Posterior cingulate gyrus (tissue), 11 donors: ENCODE measurements at regions not wholly inside any gene's neighbourhood (a gene's known extent, or its start where the extent isn't known, plus 50 kb on each side); places are given as distances from the start of the nearest gene placed in this dataset.
"Not testable (repeated sequence)": the region's sequence is repeated elsewhere in the genome, so short reads cannot be mapped to it uniquely, and the experiment has no call there.

Experiments used
- DNase-seq, 10 donors: peaks; one replicate each; pipeline versions ENCODE4 v3.0.0 to v3.0.0-alpha.2; 2020 to 2021; ENCODE audit warnings: mixed read lengths in 3 of 10
- intact Hi-C: fragments of 100-400 bp; cut with DNase I; formaldehyde crosslinking; loops from one replicate; pipeline ENCODE4 v1.15.1; 2023

DNA sequence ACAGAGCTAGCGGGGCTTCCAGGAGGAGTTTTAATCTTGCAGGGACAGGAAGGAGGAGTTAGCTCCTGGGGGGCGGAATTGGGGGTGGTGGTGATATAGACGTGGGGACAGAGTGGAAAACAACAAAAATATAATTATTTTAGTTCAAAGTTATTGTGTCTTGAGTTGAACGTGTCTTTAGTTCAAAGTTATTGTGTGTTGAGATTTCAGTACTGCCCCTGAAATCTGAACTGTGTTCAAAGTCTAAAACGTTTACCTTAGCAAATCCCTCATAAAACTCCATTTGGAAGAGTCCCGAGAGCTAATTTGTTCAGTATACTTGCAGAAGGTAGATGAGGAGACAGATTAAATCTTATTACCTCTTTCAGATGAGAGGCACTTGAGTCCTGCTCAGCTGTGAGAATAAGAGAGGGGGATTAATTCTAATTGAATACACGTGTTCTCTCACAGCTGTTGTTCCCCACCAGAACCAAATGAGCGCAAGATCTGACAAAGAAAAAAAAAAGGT, 132.4 kb upstream of the ALDH3B2 start:
- intact Hi-C loops = loop anchor here (5.0 kb wide), 1 partner anchor 179 kb away; the partner anchor contains the start of gene NUDT8
- DNase-seq = not testable (repeated sequence)

DNA sequence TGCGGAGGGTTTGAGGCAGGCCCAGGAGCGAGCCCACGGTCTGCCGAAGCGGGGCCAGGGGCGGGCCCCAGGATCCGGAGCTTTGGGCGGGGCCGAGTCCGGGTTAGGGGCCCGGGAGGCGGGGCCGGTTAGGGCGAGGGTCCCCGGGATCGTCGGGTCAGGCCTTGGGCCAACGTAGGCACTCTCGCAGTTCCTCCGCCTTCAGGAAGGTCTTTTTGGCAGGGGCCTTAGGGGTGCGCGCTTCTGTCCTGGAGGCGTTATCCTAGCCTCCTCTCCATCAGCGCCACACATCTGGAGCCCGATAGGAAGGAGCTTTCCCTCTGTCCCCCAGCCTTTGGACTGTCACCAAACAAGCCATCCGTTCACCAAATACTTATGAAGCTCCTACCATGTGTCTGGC, 131.8 kb upstream of the ALDH3B2 start:
- peak in 3 of 10 donors; percentile 35 to 80 (median 73) for DNase-seq
- intact Hi-C loops = loop anchor here (5.0 kb wide), 1 partner anchor 179 kb away; the partner anchor contains the start of gene NUDT8

DNA sequence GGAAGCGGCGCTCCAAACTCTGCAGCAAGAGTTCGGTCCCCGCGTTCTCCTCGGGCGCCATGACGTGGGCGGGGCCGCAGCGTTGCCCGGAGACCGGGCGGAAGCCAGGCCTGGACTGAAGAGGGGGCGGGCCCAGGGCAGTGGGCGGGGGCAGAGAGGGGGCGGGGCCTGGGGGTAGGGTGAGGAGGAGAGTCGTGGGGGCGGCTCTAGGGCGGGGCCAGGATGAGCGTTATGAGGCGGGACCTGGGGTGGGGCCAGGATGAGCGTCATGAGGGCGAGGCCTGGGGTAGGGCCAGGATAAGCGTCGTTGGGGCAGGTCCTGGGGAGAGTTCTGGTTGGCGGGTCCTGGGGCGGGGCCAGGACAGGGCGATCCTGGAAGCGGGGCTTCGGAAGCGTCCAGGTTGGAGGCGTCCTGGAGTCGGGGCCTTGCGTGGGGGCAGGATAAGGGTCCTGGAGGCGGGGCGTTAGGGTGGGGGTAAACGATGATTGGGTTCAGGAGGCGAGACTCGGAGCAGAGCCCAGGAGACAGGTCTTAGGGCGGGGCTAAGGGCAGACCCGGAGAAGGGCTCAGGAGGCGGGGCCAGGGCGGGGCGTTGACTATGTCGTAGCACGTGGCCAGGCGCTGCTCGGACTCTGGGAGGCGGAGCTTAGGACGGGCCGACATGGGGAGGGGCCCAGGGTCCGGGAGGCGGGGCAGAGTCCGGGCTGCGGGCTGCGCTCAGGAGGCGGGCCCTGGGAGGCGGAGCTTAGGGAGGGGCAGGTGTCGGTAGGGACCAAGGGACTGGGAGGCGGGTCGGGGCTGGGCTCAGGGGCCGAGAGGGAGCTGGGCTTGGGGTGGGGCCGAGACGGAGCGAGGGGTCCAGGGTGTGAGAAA, 131.1 kb upstream of the ALDH3B2 start:
- DNase-seq = peak; percentile 97 to 100 (median 98)
- intact Hi-C loops = loop anchor here (5.0 kb wide), 1 partner anchor 178 kb away; the partner anchor contains the start of gene NUDT8

DNA sequence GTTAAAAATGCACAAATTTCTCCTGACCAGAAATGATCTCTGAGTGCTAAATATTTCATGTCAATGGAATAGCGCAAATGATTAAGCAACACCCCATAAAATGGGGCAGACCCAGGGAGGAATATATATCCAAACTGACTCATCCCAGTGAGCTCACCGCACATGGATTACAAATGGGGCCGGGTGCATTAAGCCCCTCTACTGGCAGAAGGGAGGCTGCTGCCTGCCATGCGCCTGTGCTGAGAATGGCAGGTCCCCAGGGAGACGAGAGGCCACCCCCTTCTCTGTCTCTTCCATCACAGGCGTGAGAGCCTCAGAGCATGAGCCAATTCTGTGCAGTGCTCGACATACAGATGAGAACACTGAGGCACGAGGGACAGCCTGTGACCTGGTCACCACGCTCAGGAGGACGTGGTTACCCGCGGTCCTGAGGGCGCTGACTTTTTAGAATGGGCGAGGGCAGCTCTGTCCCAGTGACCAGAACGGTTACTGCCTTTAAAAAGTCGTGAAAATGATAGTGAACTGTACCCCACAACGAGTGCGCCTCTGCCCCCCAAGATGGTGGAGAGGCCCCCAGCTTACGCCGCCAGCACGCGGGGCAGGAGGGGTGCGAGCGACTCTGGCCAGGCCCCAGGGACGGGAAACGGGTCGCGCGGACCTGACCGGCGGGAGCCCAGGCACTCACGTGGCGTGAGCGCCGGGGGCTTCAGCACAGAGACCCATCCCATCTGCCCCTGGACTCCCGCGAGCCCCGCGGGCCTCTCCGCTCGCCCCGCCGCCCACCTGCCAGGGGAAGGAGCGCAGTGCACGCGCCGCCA, 130.2 kb upstream of the ALDH3B2 start:
- intact Hi-C loops = loop anchor here (5.0 kb wide), 1 partner anchor 177 kb away; the partner anchor contains the start of gene NUDT8

DNA sequence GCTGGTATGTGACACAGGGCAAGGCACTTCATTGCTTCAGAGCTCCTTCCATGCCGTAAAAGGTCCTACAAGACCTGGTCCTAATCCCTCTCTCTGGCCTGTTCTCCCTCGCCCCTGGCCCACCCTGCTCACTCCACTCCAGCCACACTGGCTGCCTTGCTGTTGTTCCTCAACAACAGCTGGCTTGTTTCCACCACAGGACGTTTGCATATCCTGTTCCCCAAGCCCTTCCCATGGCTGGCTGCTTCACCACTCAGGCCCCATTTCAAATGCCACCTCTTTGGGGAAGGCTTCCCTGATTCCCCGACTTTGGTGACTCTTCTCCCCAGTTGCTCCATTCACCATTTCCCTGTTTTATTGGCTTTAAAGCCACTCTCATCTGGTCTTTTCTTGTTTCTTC, 129.1 kb upstream of the ALDH3B2 start:
- intact Hi-C loops, DNase-seq: not testable (repeated sequence)

More for the DNA sequence above, 130.2 kb upstream of the ALDH3B2 start:
- peak in 1 of 10 donors; percentile 70 for DNase-seq

DNA sequence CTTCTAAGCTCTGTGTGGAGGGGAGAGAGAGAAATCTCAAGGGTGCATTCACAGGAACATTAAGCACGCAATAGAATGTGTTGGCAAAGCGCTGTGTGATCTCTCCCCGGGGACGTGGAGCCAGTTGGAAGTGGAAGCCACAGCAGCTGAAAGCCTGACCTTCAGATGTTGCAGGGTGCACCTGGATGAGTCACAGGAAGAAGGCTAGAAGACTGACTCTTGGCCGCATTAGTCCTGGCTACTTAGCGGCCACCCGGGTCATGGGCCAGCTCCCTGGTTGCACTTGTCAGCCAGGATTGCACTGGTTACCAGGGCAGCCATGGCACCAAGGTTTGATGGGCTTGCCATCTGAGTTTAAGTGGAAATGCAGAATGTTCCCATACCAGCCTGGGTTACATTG, 128.6 kb upstream of the ALDH3B2 start:
- intact Hi-C loops, DNase-seq: not testable (repeated sequence)

DNA sequence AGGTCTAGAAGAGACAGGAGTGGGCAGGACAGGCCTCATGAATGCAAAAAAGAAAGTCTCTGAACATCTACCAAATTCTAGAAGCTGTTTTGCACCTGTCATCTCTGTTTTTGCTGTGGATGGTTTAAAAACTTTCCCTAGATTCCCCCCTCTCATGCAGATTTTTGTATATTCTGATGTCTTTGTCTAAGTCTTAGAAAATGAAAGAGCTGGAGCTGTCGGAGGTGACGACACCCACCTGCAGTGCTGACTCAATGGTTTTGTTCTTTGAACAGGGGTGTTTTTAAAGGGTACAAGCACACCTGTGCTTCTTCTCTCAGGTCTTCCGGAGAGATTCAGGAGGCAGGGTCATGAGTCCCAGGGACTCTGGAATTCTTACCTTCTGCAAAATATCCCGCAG, 128.2 kb upstream of the ALDH3B2 start:
- DNase-seq, intact Hi-C loops: not testable (repeated sequence)

DNA sequence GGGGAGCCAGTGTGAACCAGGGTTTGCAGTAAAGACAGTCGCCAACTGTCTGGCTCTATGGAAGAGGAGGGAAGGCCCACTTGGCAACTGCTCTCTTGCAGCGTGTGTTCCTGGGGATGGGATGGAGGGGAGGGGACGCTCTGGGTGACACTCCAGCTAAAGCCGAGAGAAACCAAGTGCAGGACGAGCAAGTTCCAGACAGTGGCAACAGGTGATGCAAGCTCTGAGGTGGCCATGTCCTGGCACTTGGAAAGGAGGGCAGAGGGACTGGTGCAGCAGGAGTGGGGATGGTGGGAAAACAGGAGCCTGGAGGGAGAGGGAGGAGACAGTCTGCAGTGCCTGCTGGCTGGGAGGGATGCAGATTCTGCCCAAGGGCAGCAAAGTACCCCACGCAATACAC, 127.0 kb upstream of the ALDH3B2 start:
- intact Hi-C loops, DNase-seq: not testable (repeated sequence)

DNA sequence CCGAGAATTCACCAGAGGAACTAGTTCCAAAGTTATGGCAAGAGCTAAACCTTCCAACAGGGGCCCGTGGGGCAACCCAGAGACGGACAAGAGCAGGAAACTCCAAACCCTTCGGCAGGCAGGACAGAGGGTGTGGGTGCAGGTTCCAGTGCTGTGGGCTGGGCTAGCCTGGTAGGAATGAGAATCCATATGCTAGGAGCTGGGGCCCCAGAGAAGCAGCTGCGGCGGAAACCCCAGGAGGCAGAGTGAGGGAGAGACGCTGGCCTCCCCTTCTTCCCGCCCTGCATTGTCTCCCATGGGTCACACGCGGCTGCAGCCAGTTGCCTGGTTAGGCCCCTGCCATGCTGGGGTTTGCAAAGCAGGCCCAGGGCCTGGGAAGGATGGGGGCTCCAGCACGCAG, 126.2 kb upstream of the ALDH3B2 start:
- DNase-seq, intact Hi-C loops: not testable (repeated sequence)

DNA sequence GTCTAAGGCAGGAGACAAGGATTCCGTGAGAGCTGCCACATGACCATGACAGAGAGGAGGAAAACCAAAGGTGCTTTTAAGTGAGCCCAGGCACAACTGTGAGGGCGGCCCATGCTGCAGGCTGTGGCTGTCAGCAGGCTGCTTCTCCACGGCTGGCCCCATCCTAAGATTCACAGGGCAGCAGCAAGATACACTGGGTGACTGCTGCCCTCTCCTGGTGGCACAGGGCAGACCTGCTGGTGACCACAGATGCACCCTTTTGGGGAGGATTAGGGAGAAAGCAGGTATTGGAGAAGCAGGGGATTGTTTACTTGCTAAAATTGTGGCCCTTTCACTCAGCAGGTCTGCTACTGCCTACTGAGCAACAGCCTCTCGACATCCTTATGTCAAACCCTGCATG, 125.4 kb upstream of the ALDH3B2 start:
- DNase-seq, intact Hi-C loops: not testable (repeated sequence)

DNA sequence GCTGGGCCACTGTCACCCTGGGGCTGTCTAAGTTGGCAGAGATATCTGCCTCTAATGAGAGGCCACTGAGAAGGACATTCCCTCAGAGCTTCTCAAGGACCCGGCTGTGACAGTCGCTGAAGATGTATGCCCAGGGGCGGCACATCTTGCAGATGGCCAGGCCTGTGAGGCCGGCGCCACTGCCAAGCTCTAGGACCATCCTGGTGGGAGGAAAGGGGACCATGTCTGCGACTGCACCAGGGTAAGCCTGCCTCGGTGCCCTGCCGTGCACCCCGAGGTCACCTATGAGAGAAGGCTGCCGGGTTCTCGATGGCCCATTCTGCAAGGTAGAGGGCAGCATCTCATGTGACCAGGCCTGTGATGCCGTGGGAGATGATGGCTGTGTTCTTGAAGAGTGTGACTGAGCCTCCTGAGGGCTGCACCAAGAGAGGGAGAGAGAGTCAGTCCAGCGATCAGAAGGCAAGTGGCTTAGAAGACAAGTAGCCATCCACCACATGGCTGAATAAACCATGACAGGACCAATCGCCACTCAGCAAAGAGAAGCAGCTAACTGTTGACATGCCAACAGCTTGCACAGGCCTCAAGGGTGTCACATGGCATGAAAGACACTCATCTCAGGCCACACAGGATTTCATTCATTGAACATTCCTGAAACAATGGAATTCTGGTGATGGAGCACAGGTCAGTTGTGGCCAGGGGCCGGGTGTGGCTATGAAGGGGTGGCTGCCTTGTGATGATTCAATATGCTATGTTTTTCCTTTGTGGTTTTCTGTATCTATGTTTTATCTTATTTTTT, 123.5 kb upstream of the ALDH3B2 start:
- intact Hi-C loops = not testable (repeated sequence)

DNA sequence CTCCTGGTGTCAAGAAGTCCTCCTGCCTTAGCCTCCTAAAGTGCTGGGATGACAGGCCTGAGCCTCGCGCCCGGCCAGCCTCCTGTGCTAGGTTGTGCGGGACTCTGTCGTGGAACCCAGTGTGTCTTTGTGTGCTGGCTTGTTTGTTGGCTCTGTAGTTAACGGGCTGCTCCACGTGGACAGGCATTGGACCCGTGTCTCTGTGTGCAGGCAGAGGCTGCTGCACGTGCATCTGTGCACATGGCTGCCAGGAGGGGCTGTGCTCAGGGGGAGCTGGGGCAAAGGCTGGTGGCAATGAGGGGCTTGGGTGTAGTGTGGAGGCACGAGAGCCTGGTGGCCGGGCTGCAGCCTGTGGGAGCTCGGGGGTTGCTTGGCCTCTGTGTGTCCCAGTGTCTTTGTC, 121.3 kb upstream of the ALDH3B2 start:
- intact Hi-C loops = no loop called here
- no peak for DNase-seq

More for the DNA sequence above, 123.5 kb upstream of the ALDH3B2 start:
- not testable (repeated sequence) for DNase-seq

DNA sequence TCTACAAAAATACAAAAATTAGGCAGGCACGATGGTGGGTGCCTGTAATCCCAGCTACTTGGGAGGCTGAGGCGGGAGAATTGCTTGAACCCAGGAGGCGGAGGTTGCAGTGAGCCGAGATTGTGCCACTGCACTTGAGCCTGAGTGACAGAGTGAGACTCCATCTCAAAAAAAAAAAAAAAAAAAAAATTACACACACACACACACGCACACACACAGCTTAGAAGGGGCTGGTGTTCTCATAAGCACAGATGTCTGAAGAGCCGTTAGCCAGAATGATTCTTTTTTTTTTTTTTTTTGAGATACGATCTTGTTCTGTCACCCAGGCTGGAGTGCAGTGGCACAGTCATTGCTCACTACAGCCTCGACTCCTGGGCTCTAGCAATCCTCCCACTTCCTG, 119.3 kb upstream of the ALDH3B2 start:
- DNase-seq, intact Hi-C loops: not testable (repeated sequence)

DNA sequence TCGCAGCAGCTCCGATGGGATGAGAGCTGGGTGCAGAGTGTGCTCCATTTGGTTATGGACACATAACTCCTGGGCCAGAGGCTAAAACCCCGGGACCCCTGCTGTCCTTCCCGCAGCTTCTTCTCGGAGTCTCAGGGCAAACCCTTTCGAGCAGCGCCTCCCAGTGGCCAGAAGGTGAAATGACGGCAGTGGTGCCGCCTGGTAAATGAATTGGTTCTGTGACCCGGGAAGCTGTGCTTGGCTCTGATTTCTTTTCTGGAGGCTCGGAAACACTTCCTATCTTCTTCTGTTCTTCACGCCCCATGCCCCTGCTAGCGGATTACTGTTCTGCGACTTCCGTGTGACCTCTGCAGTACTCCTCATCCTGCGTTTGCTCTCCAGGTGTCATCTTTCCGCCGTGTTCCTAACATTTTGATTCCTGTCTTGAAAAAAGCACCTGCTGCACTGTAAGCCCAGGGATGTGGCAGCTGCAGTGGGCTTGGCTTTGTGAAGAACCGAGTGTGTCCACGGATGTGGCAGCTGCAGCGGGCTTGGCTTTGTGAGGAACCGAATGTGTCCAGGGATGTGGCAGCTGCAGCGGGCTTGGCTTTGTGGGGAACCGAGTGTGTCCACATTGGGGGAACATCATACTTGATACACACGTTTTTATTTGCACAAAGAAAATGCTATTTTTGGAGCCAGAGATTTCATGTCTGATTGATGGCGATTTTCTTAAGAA, 118.0 kb upstream of the ALDH3B2 start:
- intact Hi-C loops = not testable (repeated sequence)
- DNase-seq = peak in 7 of 10 donors; percentile 41 to 93 (median 58)

DNA sequence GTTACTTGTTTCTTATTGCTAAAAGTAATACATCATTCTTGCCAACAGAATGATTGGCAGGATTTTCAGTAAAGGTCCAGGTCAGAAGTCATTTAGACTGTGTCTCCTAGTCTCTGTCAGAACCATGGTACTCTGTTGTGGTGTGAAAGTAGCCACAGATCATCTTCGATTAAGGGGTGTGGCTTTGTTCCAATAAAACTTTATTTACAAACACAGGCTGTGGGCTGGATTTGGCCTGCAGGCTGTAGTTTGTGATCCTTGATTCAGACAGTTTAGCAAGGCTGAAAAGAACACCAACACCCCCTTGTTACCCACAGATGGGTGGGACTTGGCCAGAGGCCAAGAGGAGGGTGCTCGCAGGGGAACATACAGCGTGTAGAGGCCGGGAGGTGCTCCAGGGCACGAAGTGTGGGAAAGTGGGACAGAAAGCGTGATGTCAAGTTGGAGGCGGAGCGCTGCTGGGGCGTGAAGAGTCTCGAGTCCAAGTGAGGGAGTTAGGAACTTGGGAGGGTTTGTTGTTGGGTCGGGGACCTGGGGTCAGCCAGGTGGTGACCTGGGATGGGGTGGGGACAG, 117.3 kb upstream of the ALDH3B2 start:
- intact Hi-C loops, DNase-seq: not testable (repeated sequence)

DNA sequence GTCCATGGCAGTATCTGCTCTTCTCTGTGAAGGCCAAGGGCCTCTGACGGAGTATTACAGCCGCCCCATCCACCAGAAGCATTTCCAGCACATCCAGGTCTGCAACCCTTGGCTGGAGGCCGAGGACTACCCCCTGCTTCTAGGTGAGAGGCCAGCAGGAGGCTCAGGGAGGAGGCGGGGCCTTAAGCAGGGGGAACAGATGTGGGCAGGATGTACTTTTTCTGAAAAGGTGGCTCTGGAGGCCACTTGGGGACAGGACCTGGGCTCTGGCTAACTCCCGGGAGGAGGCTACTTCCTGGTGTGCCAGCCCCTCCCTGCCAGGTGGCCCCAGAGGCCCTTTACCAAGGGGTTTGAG, 113.9 kb upstream of the ALDH3B2 start:
- DNase-seq, intact Hi-C loops: not testable (repeated sequence)

DNA sequence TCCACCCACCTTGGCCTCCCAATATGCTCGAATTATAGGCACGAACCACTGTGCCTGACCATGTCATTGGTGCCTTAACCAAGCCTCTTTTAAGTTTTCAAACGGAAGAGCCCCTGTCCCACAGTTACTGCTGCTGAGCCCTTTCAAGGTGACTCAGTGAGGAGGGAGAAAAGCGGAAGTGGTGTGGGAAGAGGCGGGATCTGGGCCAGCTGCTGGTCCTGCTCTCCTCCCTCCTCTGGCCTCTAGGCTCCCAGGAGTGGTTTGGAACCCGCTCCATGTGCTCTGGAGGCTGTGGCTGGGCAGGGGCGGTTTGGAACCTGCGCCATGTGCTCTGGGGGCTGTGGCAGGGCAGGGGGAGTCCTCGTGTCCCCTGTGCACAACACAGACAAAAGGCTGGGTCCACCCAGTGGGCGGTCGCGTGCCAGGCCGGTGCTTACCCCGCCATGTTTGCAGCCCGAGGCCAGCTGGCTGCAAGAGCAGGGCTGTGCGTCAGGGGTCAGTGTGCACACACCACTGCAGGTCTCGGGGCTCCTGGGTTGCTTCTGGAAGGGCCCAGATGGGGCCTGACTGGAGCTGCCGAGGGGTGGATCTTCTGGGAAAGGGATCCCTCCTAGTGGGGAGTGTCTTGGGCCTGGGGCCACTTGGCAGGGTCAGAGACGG, 113.4 kb upstream of the ALDH3B2 start:
- DNase-seq, intact Hi-C loops: not testable (repeated sequence)

DNA sequence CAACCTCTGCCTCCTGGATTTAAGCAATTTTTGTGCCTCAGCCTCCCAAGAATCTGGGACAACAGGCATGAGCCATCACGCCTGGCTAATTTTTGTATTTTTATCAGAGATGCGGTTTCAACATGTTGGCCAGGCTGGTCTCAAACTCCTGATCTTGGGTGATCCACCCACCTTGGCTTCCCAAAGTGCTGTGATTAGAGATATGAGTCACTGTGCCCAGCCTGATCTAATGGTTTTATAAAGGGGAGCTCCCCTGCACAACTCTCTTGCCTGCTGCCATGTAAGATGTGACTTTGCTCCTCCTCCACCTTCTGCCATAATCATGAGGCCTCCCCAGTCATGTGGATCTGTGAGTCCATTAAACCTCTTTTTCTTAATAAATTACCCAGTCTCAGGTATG, 107.5 kb upstream of the ALDH3B2 start:
- DNase-seq = peak in 1 of 10 donors; percentile 6
- intact Hi-C loops = not testable (repeated sequence)
